ENCODE measurements at regions not wholly inside any gene's neighbourhood (a gene's known extent, or its start where the extent isn't known, plus 50 kb on each side); places are given as distances from the start of the nearest gene placed in this dataset.

GRCh38 chr4:108483650-108484049, 136.7 kb upstream of the RPL34 start:
- TF ChIP-seq, protein P1, sequence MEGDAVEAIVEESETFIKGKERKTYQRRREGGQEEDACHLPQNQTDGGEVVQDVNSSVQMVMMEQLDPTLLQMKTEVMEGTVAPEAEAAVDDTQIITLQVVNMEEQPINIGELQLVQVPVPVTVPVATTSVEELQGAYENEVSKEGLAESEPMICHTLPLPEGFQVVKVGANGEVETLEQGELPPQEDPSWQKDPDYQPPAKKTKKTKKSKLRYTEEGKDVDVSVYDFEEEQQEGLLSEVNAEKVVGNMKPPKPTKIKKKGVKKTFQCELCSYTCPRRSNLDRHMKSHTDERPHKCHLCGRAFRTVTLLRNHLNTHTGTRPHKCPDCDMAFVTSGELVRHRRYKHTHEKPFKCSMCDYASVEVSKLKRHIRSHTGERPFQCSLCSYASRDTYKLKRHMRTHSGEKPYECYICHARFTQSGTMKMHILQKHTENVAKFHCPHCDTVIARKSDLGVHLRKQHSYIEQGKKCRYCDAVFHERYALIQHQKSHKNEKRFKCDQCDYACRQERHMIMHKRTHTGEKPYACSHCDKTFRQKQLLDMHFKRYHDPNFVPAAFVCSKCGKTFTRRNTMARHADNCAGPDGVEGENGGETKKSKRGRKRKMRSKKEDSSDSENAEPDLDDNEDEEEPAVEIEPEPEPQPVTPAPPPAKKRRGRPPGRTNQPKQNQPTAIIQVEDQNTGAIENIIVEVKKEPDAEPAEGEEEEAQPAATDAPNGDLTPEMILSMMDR (conservative IDR thresholded peaks at IDR 0.05; ENCODE audit: low read length) = no peak
- no peak for TF ChIP-seq EZH2phosphoT487 (IDR thresholded peaks at IDR 0.05; ENCODE audit: borderline replicate concordance, low read depth, low read length)
- no peak overlapping the region for H2AFZ ChIP-seq (ENCODE audit: low read length)
- no TSS peak for BruUV-seq (replicated peaks)
- ChIA-PET POLR2A (no interaction called here), CTCF (ENCODE audit: unreplicated experiment) (no interaction called here)
- no peaks in the 10 kb centered on the region for H3K79me2 ChIP-seq (ENCODE audit: insufficient read depth, low read depth, low read length)
- H4K20me1 ChIP-seq (ENCODE audit: insufficient read depth, low read length) = no peaks in the 10 kb centered on the region
- H3K27ac ChIP-seq (ENCODE audit: low read depth, low read length, poor library complexity, severe bottlenecking) = no peak overlapping the region
- no peaks in the 10 kb centered on the region for H3K9me3 ChIP-seq (ENCODE audit: low read length)
- no peaks in the 10 kb centered on the region for H3K9me2 ChIP-seq (ENCODE audit: insufficient read depth, low read length)
- H3K4me2 ChIP-seq (ENCODE audit: low read length) = no peak overlapping the region
- no peak for DNase-seq (ENCODE audit: low spot score)
- no peaks in the 10 kb centered on the region for H3K36me3 ChIP-seq (ENCODE audit: insufficient read depth, low read length)
- no peak overlapping the region for H3K4me3 ChIP-seq (ENCODE audit: low read depth, low read length, poor library complexity, severe bottlenecking)
- intact Hi-C loops (cut with micrococcal nuclease; ENCODE audit: unreplicated experiment) = no loop called here
- H3K4me1 ChIP-seq (ENCODE audit: insufficient read depth, low read length, poor library complexity, severe bottlenecking) = no peaks in the 10 kb centered on the region

DNA sequence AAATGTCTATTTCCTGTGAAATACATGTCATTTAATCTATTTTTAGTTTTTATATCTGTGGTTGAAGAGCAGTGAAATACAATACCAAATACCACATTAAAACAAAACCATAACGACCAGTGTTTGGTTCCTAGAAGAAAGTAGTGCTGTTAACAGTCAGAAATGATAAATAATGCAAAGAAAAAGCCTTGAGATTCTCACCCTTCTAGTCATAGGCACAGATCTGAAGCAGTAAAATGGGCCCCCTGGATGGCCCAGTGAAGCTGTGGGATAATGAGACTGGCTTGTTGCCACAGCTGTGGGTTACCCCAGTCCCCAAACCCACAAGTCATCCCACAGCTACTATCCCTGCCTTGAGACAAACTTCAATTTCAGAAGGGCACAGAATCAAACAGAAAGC, 137.3 kb upstream of the RPL34 start:
- Histone ChIP-seq H3K4me2 (ENCODE audit: low read length) (no peak overlapping the region), H2AFZ (ENCODE audit: low read length) (no peak overlapping the region), H4K20me1 (ENCODE audit: insufficient read depth, low read length) (no peaks in the 10 kb centered on the region), H3K4me3 (ENCODE audit: low read depth, low read length, poor library complexity, severe bottlenecking) (no peak overlapping the region), H3K9me2 (ENCODE audit: insufficient read depth, low read length) (no peaks in the 10 kb centered on the region), H3K4me1 (ENCODE audit: insufficient read depth, low read length, poor library complexity, severe bottlenecking) (no peaks in the 10 kb centered on the region), H3K79me2 (ENCODE audit: insufficient read depth, low read depth, low read length) (no peaks in the 10 kb centered on the region), H3K36me3 (ENCODE audit: insufficient read depth, low read length) (no peaks in the 10 kb centered on the region), H3K9me3 (ENCODE audit: low read length) (no peaks in the 10 kb centered on the region), H3K27ac (ENCODE audit: low read depth, low read length, poor library complexity, severe bottlenecking) (no peak overlapping the region)
- ChIA-PET POLR2A (no interaction called here), CTCF (ENCODE audit: unreplicated experiment) (interaction anchor here (0.6 kb wide), 1 partner anchor 248 kb away, joined by 3 read pairs; no protein-coding TSS in a partner anchor)
- intact Hi-C loops (cut with micrococcal nuclease; ENCODE audit: unreplicated experiment) = no loop called here
- DNase-seq (ENCODE audit: low spot score) = no peak
- no peak for TF ChIP-seq EZH2phosphoT487 (IDR thresholded peaks at IDR 0.05; ENCODE audit: borderline replicate concordance, low read depth, low read length)
- TF ChIP-seq, protein P1 (conservative IDR thresholded peaks at IDR 0.05; ENCODE audit: low read length) = no peak
- no TSS peak for BruUV-seq (replicated peaks)

- Histone ChIP-seq H3K27ac (ENCODE audit: low read depth, low read length, poor library complexity, severe bottlenecking) (no peak overlapping the region), H3K36me3 (ENCODE audit: insufficient read depth, low read length) (no peaks in the 10 kb centered on the region), H4K20me1 (ENCODE audit: insufficient read depth, low read length) (no peaks in the 10 kb centered on the region), H3K9me2 (ENCODE audit: insufficient read depth, low read length) (no peaks in the 10 kb centered on the region), H2AFZ (ENCODE audit: low read length) (no peak overlapping the region), H3K4me2 (ENCODE audit: low read length) (no peak overlapping the region), H3K4me1 (ENCODE audit: insufficient read depth, low read length, poor library complexity, severe bottlenecking) (no peaks in the 10 kb centered on the region), H3K4me3 (ENCODE audit: low read depth, low read length, poor library complexity, severe bottlenecking) (no peak overlapping the region), H3K79me2 (ENCODE audit: insufficient read depth, low read depth, low read length) (no peaks in the 10 kb centered on the region), H3K9me3 (ENCODE audit: low read length) (no peaks in the 10 kb centered on the region)
- no peak for DNase-seq (ENCODE audit: low spot score)
- no TSS peak for BruUV-seq (replicated peaks)
- intact Hi-C loops (cut with micrococcal nuclease; ENCODE audit: unreplicated experiment) = no loop called here
- CTCF ChIA-PET (ENCODE audit: unreplicated experiment) = no interaction called here
- TF ChIP-seq, protein P1 (conservative IDR thresholded peaks at IDR 0.05; ENCODE audit: low read length) = no peak
- no peak for TF ChIP-seq EZH2phosphoT487 (IDR thresholded peaks at IDR 0.05; ENCODE audit: borderline replicate concordance, low read depth, low read length)
- POLR2A ChIA-PET = interaction anchor here (1.3 to 1.5 kb wide), 2 partner anchors 10 to 155 kb away, joined by 3 to 5 read pairs; no protein-coding TSS in a partner anchor
Observed at GRCh38 chr4:108480881-108481280, 139.5 kb upstream of the RPL34 start.

All from OCI-LY7 (cell line).